Hematopoietic multipotent progenitor cell treated with erythropoietin and hydrocortisone succinate and interleukin-3 and kit ligand, for 8 days (in vitro differentiated cells): ENCODE measurements at regions not wholly inside any gene's neighbourhood (a gene's known extent, or its start where the extent isn't known, plus 50 kb on each side); places are given as distances from the start of the nearest gene placed in this dataset.
A peak's percentile ranks its signal among the peaks of the same experiment; 100 is the strongest.
"Not testable (repeated sequence)": the region's sequence is repeated elsewhere in the genome, so short reads cannot be mapped to it uniquely, and the experiment has no call there.

Experiments
- DNase-seq: peaks from one replicate; pipeline ENCODE4 v3.0.0-alpha.2; 2015

DNA sequence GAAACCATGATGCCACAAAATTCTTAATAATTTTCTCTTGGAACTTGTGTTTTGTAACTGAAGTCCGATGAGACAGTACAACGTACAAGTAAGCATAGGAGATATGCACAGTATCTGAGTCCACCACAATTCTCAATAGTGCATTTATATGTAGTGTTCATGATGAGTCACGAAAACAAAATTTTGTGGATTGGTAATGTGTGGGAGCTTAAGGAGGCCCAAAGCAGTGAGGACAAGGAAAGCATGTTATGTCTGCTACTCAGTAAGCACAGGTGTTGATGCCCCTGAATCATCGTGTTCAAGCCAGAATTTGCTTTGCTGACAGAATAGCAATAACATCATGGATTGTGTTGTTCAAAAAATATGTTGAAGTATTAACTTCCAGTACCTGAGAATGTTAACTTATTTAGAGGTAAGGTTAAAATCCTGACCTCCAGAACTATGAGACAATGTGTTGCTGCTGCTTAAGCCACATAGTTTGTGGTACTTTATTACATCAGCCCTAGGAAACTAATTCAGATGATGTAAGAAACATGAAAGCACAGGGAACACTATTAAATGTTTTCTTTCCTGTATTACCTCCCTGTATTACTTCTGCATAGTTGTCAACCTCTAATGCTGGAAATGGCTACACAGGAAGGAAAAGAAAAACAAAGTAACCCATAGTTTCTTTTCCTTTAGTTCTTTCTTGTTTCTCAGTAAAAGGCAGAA is 201.3 kb downstream of the SLITRK6 start:
- DNase-seq: no peak

DNA sequence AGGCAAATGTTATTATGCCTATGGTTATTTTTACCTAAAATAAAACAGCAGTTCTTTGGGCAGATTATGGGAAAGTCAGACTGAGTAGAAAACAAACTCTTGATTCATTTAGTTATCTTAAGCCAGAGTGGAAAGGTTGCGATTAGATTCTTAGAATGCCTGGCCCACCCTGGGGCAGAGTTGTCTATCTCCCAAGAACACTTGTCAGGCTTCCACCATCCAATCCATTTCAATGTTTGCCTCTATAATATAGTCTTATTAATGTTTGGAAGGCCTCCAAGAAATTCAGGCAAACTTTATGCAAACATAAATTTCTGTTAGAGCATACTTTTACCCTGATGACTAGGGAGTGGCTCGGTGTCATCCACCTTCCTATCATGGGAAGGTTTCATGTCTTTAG is 207.0 kb downstream of the SLITRK6 start:
- DNase-seq: peak; percentile 84

DNA sequence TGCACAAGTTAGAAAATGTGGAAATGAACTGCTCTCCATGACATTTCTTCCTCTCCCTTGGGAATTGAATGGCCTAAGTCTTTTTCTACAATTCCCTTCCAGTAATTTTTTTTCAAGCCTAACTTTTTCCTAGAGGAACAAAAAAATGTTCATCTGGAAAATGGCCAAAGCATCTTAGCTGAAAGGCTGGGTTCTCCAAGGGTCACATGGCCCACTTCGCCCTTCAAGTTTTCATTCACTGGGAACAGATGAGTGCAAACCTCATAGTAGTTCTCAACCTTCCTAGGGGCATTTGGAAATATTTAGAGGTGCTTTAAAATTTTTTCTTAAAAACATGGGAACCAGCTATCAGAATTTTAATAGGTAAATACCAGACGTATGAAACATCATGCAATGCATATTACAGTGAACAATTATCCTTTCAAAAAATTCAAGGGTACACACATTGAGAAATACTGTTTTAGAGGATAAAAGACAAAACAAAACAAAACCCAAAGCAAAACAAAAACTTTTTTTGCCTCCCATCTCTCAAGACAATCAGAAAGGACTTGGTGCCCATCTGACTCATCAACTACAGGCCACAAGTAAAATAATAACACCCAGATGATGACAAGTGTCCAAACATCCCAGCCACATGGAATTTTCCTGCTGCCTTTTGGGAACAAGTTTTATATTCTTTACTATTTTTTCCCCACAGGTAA is 208.8 kb downstream of the SLITRK6 start:
- no peak for DNase-seq

DNA sequence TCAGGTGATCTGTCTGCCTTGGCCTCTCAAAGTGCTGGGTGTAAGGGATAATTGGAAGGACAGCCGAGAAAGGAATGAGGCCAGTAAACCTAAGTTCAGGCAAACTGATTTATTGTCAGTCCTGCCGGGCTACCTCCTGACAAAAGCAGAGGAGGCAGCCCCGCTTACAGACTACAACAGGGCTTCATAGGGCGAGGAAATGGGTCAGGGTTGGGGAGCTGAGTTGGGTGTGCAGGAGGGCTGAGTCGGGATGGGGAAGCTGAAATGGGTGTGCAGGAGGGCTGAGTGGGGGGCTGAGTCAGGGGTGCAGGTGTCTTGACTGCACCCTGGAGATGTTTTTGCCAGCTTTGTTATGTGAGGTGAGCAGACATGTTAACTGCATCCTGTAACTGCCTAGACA is 210.2 kb downstream of the SLITRK6 start:
- DNase-seq: no peak

DNA sequence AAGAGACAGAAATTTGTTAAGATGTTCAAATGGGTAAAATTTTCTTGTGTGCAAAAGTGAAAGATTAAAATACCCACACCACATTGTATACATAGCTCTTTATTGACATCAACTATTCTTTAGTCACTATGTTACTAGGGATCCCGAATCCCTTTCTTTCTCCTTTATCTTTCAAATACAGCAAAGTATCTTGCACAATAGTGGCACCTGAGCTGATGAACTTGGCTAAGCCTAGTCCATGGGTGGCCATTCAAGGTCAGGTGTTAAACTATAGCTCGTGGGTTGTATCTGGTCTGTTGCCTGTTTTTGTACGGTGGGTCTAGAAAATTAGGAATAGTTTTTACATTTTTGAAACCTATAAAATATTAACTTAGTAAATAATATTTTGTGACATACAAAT is 210.9 kb downstream of the SLITRK6 start:
- no peak for DNase-seq

DNA sequence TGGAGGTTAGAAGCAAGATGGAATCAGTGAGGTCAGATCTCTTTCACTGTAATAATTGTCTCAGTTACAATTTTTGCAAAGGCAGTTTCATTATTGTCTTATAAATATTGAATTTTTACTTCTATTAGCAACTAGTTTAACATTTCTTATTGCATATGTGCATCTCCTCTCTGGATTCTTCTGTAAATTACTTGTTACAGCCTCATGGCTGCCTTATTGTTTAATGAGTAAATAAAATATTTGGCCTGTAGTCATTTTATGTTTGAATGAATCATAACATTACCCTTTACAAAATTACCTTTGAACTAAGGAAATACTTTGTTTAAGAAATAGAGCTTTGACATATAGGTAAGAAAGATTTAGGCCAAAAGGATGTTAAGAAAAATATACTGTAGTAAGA is 212.4 kb downstream of the SLITRK6 start:
- DNase-seq: no peak

DNA sequence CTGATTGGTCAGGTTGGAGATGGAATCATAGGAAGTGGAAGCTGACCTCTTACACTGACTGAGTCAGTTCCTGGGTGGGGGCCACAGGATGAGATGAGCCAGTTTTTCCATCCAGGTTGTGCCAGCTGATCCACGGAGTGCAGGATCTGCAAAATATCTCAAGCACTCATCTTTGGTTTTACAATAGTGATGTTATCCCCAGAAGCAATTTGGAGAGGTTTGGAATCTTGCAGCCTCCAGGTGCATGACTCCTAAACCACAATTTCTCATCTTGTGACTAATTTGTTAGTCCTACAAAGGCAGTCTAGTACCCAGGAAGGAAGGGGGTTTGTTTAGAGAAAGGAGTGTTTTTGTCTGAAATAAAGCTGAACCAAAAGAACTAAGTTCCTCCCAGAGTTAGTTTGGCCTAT is 212.8 kb downstream of the SLITRK6 start:
- DNase-seq: no peak

DNA sequence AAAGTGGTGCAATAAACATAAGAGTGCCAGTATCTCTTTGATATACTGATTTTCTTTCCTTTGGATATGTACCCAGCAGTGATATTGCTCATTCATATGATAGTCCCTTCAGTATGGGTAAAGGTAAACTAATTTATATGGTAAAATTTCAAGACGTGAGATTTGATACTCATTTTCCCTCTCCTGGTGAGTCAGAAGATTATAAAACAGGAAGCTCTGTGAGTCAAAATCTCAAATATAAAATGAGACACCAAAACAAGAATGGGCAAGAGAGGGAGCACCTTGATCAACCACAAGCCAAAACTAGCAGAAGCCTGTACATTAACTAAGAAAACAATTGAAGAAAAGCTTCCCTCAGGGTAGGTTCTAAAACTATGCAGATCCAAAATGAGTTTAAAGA is 216.3 kb downstream of the SLITRK6 start:
- DNase-seq: no peak

DNA sequence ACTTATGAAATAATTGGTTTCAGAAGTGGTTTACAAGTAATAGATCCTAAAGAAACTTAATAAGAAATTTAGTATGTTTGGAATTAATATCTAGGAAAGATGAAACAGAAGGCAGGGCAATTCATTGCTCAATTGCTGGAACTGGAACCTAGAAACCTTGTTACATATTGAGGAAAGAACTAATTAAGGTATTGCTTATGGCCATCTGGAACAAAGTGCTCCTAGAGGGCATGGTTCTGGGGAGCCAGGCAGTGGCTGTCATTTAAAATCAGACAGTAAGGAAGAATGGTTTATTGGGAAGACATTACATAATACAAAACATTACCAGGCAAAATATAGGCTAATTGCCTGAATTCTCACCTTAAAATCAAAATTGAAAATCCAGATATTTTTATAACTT is 224.1 kb downstream of the SLITRK6 start:
- DNase-seq: no peak

DNA sequence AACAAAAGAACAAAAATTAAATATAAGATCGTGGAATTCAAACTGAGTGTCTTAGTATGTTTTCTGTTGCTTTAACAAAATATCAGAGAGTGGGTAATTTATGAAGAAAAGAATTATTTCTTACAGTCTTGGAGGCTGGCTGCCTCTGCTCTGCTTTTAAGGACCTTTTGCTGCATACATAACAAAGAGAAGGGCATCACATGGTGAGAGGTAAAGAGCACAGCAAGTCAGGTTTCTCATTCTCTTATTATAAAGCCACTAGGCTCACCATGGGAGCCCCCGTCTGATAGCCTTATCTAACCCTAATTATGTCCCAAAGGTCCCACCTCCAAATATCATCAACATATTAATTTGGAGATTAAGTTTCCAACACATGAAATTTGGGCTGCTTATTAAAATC is 231.3 kb downstream of the SLITRK6 start:
- no peak for DNase-seq

DNA sequence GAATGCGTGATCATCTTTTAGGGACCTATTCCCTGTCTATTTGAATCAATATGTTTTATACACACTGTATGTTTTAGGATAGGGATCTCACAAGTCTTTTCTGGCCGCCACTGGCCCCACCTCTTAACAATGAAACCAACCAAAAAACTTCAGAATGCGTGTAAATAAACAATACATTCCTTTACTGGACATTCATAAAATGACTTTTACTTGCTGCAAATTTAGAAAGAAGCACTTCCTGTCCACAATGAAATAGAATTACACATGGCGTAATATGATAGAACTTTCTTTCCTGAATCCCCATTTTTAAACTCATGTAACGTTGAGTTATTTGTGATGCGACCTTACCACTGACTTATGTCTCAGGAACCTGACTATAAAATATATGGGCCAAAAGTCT is 233.6 kb downstream of the SLITRK6 start:
- DNase-seq: no peak

DNA sequence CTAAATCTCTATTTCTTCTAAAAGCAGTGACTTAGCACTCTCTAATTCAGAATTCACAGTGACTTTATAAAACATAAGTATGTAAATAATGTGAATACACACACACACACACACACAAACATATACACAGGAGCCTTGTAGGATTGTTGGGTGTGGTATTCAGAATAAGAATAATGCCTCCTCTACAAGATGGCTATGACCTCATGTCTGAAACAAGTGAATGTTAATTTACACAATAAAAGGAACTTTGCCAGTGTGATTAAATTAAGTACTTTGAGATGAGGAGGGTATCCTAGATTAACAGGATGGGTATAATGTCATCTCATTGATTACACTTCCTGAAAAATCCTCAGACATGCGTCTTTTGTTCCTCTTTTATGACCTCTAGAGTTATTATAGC is 234.6 kb downstream of the SLITRK6 start:
- DNase-seq: no peak

DNA sequence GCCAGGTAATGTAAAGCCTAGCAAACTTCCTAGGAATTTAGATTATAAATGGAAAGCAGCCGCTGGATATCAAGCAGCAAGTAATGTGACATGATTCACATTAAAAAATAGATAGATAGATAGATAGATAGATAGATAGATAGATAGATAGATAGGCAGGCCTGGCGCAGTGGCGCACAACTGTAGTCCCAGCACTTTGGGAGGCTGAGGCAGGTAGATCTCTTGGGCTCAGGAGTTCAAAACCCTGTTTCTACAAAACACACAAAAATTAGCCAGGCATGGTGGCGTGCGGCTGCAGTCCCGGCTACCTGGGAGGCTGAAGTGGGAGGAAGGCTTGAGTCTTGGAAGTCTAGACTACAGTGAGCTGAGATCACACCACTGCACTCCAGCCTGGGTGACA is 236.9 kb downstream of the SLITRK6 start:
- no peak for DNase-seq

DNA sequence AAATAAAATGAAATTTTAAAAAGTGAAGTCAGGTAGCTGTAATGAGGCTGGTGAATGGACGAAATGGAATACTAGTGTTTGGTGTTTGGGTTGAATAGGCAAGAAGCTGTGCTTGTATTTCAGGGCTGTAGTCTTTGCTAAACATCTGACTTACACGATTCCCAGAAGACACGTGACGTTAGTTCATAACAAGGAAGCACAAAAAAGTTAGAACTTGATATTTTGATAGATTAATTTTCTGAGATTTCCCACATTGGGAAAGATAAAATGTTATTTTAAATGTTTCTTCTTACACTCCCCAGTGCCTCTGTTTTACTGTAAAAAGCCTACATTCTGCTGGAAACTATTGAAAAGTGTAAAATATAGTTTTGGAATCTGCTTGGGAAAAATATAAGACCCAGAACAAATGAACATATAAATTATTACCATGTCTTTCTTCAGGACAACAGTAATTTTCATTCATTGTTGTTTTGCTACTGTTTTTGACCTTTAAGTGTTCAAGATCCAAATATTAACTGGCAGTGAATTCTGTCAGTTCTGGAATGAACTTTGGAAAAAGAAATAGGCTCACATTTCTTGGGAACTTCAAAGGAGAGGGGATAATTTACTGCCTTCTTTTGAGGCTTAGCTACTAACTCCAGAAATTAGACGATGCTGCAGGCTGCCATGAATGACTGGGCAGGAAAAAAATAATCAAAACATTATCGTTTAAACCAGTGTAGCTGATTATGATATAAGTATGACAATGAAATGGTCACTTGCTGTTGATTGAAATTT is 241.3 kb downstream of the SLITRK6 start:
- no peak for DNase-seq

DNA sequence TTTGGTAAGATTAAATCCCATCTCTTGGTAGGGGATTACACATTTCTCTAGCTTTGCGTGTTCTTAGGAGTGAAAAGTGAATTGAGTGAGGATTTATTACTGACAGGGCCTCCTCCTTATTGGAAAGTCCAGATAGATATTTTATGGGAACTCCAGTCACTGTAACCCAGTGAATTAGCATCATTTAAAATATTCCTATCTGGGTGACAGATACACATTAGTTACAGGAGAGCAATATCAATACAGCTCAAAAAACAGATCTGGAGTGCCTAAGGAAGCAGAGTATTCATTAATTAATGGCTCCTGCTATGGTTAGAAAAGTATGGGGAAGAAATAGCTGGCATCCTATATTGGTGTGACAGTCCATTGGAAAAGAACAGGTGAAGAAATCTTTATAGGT is 248.2 kb downstream of the SLITRK6 start:
- DNase-seq: no peak

DNA sequence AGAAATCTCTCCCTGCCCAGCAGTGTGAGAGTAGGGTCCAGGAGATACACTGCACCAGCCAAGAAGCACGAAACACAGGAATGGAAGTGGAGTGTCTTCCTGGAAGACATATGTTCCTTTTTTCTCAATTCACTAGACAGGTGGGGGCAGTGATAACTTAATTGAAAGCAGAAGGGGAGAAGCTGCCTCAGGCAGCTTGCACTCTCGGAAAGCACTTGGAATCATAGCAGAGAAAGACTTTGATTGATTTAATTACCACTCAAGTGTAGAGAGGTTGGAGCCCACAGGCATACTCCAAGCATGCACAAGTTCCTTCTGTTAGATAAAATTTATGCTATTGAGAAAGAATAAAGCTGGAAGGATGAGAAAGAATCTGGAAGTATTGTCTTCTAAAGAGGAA is 249.4 kb downstream of the SLITRK6 start:
- no peak for DNase-seq

DNA sequence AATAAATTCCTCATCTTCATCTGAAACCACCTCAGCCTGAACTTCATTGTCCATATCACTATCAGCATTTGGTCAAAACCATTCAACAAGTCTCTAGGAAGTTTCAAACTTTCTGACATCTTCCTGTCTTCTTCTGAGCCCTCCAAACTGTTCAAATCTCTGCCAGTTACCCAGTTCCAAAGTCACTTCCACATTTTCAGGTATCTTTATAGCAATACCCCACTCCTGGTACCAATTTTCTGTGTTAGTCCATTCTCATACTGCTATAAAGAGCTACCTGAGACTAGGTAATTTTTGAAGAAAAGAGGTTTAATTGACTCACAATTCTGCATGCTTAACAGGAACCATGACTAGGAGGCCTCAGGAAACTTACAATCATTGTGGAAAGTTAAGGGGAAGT is 250.4 kb downstream of the SLITRK6 start:
- DNase-seq: not testable (repeated sequence)

DNA sequence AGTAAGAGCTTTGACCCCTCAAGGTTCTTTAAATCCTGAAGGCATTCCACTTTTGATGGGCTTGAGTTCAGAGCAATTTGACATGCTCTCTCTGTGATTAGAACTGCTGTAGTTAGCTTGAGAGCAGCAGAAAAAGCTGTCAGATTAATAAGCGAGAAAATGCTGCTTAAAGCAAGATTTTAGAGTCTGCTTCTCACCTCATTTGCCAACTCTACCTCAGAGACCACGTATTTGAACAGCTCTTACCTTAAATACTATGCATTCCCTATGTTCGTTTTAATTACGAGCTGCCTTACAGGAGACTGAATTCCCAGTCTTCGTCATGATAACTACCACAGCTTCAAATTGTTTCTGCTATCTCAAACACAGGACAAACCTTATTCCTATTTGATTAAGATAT is 253.4 kb downstream of the SLITRK6 start:
- no peak for DNase-seq

DNA sequence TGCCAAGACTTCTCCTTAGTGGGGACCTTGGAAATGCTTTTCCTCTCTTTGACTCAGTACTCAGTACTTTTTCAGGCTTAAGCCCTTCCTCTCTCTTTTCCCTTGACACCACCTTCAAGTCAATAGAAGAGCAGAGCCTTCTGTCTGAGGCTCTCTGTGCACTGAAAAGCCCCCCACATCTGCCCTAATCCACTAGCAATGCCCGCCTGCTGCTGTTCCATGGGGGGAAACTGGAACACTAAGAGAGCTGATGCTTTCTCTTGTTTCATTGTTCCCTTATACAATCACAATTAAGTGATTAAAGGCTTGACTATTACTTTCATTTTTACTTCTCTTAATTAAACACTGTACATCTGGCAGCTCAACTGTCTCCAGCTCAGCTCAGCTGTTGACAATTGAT is 254.5 kb downstream of the SLITRK6 start:
- DNase-seq: no peak

DNA sequence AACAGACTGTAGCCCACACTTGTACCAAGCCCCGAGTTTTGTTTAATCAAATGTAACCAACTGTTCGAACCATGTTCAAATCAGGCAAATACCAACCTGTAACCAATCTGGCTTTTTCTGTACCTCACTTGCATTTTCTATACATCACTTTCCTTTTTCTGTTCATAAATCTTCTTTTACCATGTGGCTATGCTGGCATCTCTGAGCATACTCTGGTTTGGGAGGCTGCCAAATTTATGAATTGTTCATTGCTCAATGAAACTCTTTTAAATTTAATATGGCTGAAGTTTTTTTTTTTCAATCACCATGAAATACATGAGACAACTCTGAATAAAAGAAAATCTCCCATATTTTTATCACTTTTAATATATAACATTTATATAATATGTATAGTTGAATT is 256.1 kb downstream of the SLITRK6 start:
- no peak for DNase-seq

DNA sequence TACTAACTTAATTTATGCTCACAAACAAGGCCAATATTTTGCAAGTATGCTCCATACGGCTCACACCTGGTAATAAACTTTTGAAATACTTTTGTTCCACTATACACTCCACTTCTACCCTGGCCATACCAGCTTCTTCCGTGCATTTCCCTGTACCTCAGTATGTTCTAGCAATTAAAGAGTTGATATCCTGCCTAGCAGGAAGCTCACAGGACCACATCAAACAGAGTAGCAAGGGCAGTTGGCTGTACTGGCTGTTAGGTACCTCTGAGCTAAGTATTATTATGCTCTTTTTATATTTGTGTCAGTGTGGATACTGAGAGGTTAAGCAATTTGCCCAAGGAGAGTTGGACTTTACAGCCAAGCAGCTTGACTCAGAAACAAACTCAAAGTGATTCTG is 257.7 kb downstream of the SLITRK6 start:
- no peak for DNase-seq

DNA sequence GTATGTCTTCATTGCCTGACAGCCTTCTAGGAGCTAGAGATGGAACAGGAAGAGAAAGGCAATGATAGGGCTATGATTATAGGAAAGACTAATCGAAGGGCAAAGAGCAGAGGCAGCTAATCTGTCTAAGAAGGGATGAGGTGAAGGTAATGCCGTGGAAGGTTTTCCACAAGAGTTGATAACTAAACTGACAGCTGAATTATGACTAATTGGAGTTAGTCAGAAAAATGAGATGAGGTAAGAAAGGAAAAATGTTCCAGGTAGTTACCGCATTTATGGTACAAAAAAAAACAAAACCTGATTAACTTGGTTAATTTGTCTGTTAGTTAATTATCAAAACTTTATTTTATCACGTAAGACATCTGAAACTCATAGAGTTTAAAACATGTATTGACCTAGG is 260.3 kb downstream of the SLITRK6 start:
- DNase-seq: no peak

DNA sequence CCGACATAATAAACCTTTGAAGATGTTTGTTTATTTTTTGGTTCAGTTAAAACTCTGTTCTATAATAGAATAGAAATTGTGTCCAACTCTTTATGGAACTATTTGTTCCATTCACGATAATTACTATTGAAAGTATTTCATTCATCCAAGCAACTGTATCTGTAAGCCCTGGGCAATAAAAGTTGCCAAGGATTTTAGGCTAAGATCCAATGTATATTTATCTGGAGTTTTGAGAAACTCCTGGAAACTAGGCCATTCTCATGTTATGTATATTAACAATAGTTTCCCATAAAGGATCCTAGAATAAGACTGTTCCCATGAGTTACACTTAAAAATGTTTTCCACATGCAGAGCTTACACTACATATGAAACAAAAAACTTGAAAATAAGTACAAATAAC is 261.6 kb downstream of the SLITRK6 start:
- DNase-seq: no peak

DNA sequence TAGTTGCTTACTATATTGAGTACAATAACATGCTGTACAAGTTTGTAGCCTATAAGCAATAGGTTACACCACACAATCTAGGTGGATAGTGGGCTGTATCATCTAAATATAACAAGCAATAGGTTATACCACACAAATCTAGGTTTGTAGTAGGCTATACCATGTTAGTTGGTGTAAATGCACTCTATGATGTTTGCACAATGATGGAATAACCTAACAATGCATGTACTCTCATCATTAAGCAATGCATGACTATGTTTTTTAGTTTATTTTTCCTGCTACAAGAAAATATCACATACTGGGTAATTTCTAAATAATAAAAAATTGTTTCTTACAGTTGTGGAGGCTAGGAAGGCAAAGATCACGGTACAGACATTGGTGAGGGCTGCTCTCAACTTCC is 262.5 kb downstream of the SLITRK6 start:
- no peak for DNase-seq
